ENCODE measurements at regions not wholly inside any gene's neighbourhood (a gene's known extent, or its start where the extent isn't known, plus 50 kb on each side); places are given as distances from the start of the nearest gene placed in this dataset.

DNA sequence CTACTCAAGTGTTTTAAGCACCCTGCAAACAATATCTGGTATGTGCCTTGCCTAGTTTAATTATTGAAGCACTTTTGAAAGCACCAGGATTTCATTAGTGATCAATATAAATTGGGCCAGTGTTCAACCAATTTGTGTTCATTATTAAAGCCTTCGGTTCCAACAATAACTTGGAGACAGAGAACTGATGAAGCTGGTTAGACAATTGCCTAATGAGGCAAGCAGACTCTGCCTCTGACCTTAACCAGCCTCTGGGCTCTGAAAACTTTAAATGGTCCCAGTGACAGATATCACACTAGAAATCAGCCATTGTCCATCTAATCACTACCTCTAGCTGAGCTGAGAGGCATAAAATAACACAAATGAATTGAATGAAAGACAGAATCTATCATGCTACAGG, 139.9 kb upstream of the CNTN6 start:
- Mint-ChIP-seq H3K4me1 (ENCODE audit: unreplicated experiment) (no peaks in the 10 kb centered on the region), H3K4me3 (no peak overlapping the region), H3K36me3 (no peaks in the 10 kb centered on the region), H3K9me3 (no peaks in the 10 kb centered on the region), H3K27ac (no peak overlapping the region), H3K27me3 (no peaks in the 10 kb centered on the region)
- TF ChIP-seq, protein P1, sequence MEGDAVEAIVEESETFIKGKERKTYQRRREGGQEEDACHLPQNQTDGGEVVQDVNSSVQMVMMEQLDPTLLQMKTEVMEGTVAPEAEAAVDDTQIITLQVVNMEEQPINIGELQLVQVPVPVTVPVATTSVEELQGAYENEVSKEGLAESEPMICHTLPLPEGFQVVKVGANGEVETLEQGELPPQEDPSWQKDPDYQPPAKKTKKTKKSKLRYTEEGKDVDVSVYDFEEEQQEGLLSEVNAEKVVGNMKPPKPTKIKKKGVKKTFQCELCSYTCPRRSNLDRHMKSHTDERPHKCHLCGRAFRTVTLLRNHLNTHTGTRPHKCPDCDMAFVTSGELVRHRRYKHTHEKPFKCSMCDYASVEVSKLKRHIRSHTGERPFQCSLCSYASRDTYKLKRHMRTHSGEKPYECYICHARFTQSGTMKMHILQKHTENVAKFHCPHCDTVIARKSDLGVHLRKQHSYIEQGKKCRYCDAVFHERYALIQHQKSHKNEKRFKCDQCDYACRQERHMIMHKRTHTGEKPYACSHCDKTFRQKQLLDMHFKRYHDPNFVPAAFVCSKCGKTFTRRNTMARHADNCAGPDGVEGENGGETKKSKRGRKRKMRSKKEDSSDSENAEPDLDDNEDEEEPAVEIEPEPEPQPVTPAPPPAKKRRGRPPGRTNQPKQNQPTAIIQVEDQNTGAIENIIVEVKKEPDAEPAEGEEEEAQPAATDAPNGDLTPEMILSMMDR (conservative IDR thresholded peaks at IDR 0.05) = no peak
- no peak for DNase-seq (ENCODE audit: extremely low spot score, unreplicated experiment)

DNA sequence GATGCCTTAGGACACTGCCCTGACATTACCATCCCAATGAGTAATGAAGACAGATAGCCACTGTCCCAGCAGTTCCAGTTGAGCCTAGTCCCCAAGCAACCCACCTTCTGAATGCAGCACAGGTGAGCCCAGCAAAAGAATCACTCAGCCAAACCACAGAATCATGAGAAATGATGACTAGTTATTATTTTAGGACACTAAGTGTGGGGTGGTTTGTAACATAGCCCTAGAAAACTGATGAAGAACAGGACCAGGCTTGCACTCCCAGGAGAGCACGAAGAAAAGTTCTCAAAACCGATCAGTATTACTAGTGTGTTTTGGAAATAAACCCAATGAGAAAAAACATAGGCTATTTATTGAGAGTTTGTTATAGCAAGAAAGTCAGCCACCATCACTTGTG, 129.6 kb upstream of the CNTN6 start:
- Mint-ChIP-seq H3K27ac (no peak overlapping the region), H3K4me1 (ENCODE audit: unreplicated experiment) (peaks cover 20% of the 10 kb centered on the region)
- TF ChIP-seq, protein P1 (conservative IDR thresholded peaks at IDR 0.05) = no peak

DNA sequence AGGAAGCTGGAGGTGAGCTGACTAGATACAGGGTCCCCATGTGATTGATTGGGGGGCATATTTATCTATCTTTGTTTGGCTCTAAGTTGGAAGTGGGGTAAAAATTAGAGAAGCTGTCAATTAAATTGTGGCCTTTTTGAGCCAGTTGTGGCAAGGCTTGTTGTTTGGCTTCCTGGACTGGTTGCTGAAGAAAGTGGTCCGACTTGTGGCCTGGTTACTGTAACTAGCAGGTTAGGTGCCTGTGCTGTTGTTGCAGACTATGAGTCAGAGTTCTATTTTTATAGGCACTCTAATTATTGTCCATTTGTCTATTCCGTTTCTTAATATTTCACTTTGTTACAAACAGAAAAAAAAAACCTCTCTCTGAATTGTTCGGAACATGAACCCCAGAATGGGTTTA, 129.1 kb upstream of the CNTN6 start:
- Mint-ChIP-seq H3K4me1 (ENCODE audit: unreplicated experiment) (peaks cover 20% of the 10 kb centered on the region), H3K9me3 (peaks cover 11% of the 10 kb centered on the region), H3K4me3 (no peak overlapping the region), H3K27ac (no peak overlapping the region), H3K36me3 (no peaks in the 10 kb centered on the region), H3K27me3 (peaks cover 12% of the 10 kb centered on the region)
- DNase-seq (ENCODE audit: extremely low spot score, unreplicated experiment) = no peak
- TF ChIP-seq, protein P1 (conservative IDR thresholded peaks at IDR 0.05) = no peak

More for the DNA sequence above, 129.6 kb upstream of the CNTN6 start:
- DNase-seq (ENCODE audit: extremely low spot score, unreplicated experiment) = no peak
- peaks cover 11% of the 10 kb centered on the region for H3K9me3 Mint-ChIP-seq
- no peak overlapping the region for H3K4me3 Mint-ChIP-seq
- H3K27me3 Mint-ChIP-seq = peaks cover 12% of the 10 kb centered on the region
- no peaks in the 10 kb centered on the region for H3K36me3 Mint-ChIP-seq

DNA sequence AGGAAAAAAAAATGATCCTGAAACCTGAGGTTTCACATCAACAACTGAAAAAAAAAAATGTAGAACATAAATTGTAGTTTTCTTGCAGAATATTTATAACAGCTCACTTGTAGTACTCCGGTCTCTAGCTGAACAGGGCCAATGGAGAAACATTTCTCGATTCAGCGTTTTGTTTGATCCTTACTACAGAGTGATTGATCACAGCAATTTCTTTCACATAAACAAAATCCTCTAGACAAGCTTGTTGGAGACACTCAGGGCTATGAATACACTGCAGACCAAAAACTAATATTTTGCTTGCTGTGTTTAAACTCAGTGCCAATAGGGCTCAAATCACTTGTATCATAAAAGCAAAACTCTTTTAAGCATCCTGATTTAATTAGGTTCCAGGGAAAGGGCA, 127.0 kb upstream of the CNTN6 start:
- peaks cover 8% of the 10 kb centered on the region for H3K27me3 Mint-ChIP-seq
- TF ChIP-seq, protein P1 (conservative IDR thresholded peaks at IDR 0.05) = no peak
- H3K9me3 Mint-ChIP-seq = peaks cover 11% of the 10 kb centered on the region
- H3K4me3 Mint-ChIP-seq = peak overlapping the region; percentile 57
- no peaks in the 10 kb centered on the region for H3K36me3 Mint-ChIP-seq
- DNase-seq (ENCODE audit: extremely low spot score, unreplicated experiment) = no peak
- peak overlapping the region; percentile 12 for H3K27ac Mint-ChIP-seq
- H3K4me1 Mint-ChIP-seq (ENCODE audit: unreplicated experiment) = peaks cover 20% of the 10 kb centered on the region

DNA sequence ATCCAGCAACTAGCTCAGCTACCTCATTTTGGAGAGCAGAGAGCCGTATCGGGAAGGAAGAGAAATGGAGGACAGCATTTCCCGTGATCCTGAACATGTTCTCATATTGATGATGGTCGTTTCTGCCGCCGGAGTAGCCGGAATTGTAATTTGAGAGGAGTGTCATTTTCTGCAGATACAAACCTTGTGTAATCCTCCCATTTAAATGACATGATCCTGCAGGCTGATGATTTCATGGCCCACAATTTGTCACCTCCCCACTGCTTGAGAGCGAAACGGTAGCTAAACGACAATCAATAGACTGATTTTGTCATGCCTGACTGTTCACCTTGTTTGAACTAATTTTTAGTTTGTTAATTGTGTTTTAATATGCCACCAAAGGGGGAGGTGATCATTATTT, 126.5 kb upstream of the CNTN6 start:
- DNase-seq (ENCODE audit: extremely low spot score, unreplicated experiment) = no peak
- Mint-ChIP-seq H3K4me3 (peak overlapping the region; percentile 57), H3K36me3 (no peaks in the 10 kb centered on the region), H3K4me1 (ENCODE audit: unreplicated experiment) (peaks cover 20% of the 10 kb centered on the region), H3K9me3 (peaks cover 11% of the 10 kb centered on the region), H3K27ac (peak overlapping the region; percentile 12), H3K27me3 (peaks cover 8% of the 10 kb centered on the region)
- TF ChIP-seq, protein P1 (conservative IDR thresholded peaks at IDR 0.05) = no peak

DNA sequence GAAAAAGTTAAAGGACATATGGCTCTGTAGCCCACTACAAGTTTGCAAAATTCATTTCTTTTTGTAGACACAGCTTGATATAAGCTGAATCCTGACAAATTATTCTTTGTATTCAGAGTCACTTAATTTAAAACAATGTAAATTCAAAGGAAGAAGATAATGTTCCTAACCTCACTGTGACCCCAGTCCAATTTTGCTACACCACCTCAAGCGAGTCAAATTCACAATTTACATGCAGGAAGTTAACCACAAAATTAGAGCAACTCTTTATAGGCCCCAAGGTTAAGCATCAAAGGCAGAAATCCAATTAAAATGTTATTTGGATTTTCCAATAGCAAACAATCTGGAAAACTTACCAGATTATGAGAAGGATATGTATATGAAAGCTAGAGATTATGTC, 119.5 kb upstream of the CNTN6 start:
- Mint-ChIP-seq H3K4me1 (ENCODE audit: unreplicated experiment) (no peaks in the 10 kb centered on the region), H3K36me3 (no peaks in the 10 kb centered on the region), H3K27me3 (no peaks in the 10 kb centered on the region), H3K9me3 (peaks cover 9% of the 10 kb centered on the region), H3K27ac (no peak overlapping the region), H3K4me3 (no peak overlapping the region)
- DNase-seq (ENCODE audit: extremely low spot score, unreplicated experiment) = no peak
- TF ChIP-seq, protein P1 (conservative IDR thresholded peaks at IDR 0.05) = no peak

Data from type B pancreatic cell (in vitro differentiated cells).